ENCODE measurements at regions not wholly inside any gene's neighbourhood (a gene's known extent, or its start where the extent isn't known, plus 50 kb on each side); places are given as distances from the start of the nearest gene placed in this dataset.
"Not testable (repeated sequence)": the region's sequence is repeated elsewhere in the genome, so short reads cannot be mapped to it uniquely, and the experiment has no call there.

- H3K36me3 ChIP-seq (ENCODE audit: low read depth) = no peaks in the 10 kb centered on the region
- H3K9me2 ChIP-seq (ENCODE audit: insufficient read depth) = no peaks in the 10 kb centered on the region
- no peaks in the 10 kb centered on the region for H3K9me3 ChIP-seq (ENCODE audit: insufficient read depth, low read depth)
- peaks cover 68% of the 10 kb centered on the region for H3K27me3 ChIP-seq (ENCODE audit: insufficient read depth, low read depth)
- DNase-seq = no peak
- H3K27ac ChIP-seq = no peak overlapping the region
- H3K4me3 ChIP-seq = no peak overlapping the region
- BruUV-seq (replicated peaks) = no TSS peak
- TF ChIP-seq EZH2 (IDR thresholded peaks at IDR 0.05; ENCODE audit: low read depth) (no peak), CTCF (conservative IDR thresholded peaks at IDR 0.05) (no peak)
- H3K79me2 ChIP-seq (ENCODE audit: low read depth) = no peaks in the 10 kb centered on the region
- H3K4me1 ChIP-seq (replicated peaks; ENCODE audit: insufficient read depth) = no peaks in the 10 kb centered on the region
- H3F3A ChIP-seq (ENCODE audit: insufficient read depth, low read depth) = no peaks in the 10 kb centered on the region
- H2AFZ ChIP-seq = no peak overlapping the region
- ChIA-PET POLR2A (ENCODE audit: unreplicated experiment) (no interaction called here), CTCF (interaction anchor here (0.6 kb wide), 1 partner anchor 959 kb away, joined by 3 read pairs; no protein-coding TSS in a partner anchor)
- no peaks in the 10 kb centered on the region for H4K20me1 ChIP-seq (ENCODE audit: insufficient read depth)
- no peak overlapping the region for H3K4me2 ChIP-seq
- intact Hi-C loops (cut with micrococcal nuclease; ENCODE audit: unreplicated experiment) = no loop called here
These were observed 70.0 kb downstream of the KCTD15 start for GRCh38 chr19:33866696-33867095.

DNA sequence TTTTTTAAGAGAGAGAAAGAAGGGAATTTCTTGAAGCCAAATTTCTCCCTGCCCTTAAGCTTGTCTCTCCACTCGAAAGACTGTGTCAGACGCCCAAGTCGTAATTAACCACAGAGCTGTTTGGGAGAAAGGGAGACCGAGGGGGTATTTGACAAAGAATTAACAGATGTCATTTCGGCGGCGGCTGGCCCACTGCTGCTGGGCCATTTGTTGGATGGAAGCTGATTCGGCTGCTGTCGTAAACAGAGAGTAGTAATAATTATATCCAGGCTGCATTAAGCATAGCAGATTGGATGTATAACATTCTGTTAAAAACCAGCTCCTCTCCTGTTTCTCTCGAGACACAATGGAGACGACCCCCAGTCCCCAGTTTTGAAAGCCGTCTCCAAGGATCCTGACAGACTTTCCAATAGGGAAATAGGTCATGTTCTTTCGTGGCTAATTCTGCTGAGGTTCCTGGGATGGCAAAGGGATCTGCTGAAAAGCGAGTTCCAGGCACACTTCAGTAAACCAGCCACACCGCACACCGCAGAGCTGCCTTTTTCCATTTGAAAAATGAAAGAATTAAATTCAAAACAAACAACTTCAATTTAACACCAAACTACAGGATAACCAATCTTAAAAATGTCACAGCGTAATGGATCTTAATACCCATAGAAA, 71.5 kb downstream of the KCTD15 start:
- H3K27me3 ChIP-seq (ENCODE audit: insufficient read depth, low read depth) = peaks cover 64% of the 10 kb centered on the region

GRCh38 chr19:33868788-33869412, 72.2 kb downstream of the KCTD15 start:
- Histone ChIP-seq H3K9me3 (ENCODE audit: insufficient read depth, low read depth) (no peaks in the 10 kb centered on the region), H3K4me3 (no peak overlapping the region), H4K20me1 (ENCODE audit: insufficient read depth) (no peaks in the 10 kb centered on the region), H3K36me3 (ENCODE audit: low read depth) (no peaks in the 10 kb centered on the region), H3K27me3 (ENCODE audit: insufficient read depth, low read depth) (peaks cover 61% of the 10 kb centered on the region), H3K27ac (no peak overlapping the region), H3F3A (ENCODE audit: insufficient read depth, low read depth) (no peaks in the 10 kb centered on the region), H3K4me2 (no peak overlapping the region), H2AFZ (no peak overlapping the region), H3K9me2 (ENCODE audit: insufficient read depth) (no peaks in the 10 kb centered on the region), H3K4me1 (replicated peaks; ENCODE audit: insufficient read depth) (no peaks in the 10 kb centered on the region), H3K79me2 (ENCODE audit: low read depth) (no peaks in the 10 kb centered on the region)
- intact Hi-C loops (cut with micrococcal nuclease; ENCODE audit: unreplicated experiment) = no loop called here
- ChIA-PET POLR2A (ENCODE audit: unreplicated experiment) (no interaction called here), CTCF (no interaction called here)
- TF ChIP-seq CTCF (conservative IDR thresholded peaks at IDR 0.05) (no peak), EZH2 (IDR thresholded peaks at IDR 0.05; ENCODE audit: low read depth) (no peak)
- BruUV-seq (replicated peaks) = no TSS peak
- DNase-seq = no peak

More for the DNA sequence above, 71.5 kb downstream of the KCTD15 start:
- Histone ChIP-seq H3K4me3 (no peak overlapping the region), H4K20me1 (ENCODE audit: insufficient read depth) (no peaks in the 10 kb centered on the region), H3F3A (ENCODE audit: insufficient read depth, low read depth) (no peaks in the 10 kb centered on the region), H3K4me2 (no peak overlapping the region), H3K27ac (no peak overlapping the region), H3K36me3 (ENCODE audit: low read depth) (no peaks in the 10 kb centered on the region), H3K9me3 (ENCODE audit: insufficient read depth, low read depth) (no peaks in the 10 kb centered on the region), H3K9me2 (ENCODE audit: insufficient read depth) (no peaks in the 10 kb centered on the region), H3K79me2 (ENCODE audit: low read depth) (no peaks in the 10 kb centered on the region), H2AFZ (no peak overlapping the region), H3K4me1 (replicated peaks; ENCODE audit: insufficient read depth) (no peaks in the 10 kb centered on the region)
- CTCF ChIA-PET = no interaction called here
- TF ChIP-seq CTCF (conservative IDR thresholded peaks at IDR 0.05) = no peak
- TF ChIP-seq EZH2 (IDR thresholded peaks at IDR 0.05; ENCODE audit: low read depth) = no peak
- POLR2A ChIA-PET (ENCODE audit: unreplicated experiment) = no interaction called here
- BruUV-seq (replicated peaks) = no TSS peak
- no peak for DNase-seq
- intact Hi-C loops (cut with micrococcal nuclease; ENCODE audit: unreplicated experiment) = no loop called here

DNA sequence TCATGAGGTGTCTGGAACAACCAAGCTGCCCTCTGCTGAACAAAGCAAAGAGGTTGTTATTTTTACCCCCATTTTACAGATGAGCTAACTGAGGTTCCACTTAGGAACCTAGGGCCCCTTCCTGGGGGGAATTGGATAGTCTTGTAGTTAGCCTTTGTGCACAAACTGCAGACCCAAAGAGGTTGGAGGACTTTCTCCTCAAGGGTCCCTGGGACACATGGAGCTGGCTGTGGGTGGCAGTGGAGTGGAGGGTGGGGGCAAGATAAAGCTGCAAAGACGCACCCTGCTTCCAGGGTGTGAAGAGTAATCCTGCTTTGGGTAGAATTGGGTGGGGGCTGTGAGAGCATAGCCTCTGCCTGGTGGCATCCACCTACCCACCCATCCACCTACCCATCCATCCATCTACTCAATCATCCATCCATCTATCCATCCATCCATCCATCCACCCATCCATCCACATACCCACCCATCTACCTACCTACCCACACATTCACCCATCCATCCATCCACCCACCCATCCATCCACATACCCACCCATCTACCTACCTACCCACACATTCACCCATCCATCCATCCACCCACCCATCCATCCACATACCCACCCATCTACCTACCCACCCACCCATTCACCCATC, 73.7 kb downstream of the KCTD15 start:
- DNase-seq; H3K9me3 ChIP-seq (ENCODE audit: insufficient read depth, low read depth); intact Hi-C loops (cut with micrococcal nuclease; ENCODE audit: unreplicated experiment); H3K36me3 ChIP-seq (ENCODE audit: low read depth); H3K4me3 ChIP-seq; H3F3A ChIP-seq (ENCODE audit: insufficient read depth, low read depth); H4K20me1 ChIP-seq (ENCODE audit: insufficient read depth); H3K27ac ChIP-seq; H2AFZ ChIP-seq; CTCF ChIA-PET; H3K9me2 ChIP-seq (ENCODE audit: insufficient read depth); H3K79me2 ChIP-seq (ENCODE audit: low read depth); H3K4me1 ChIP-seq (replicated peaks; ENCODE audit: insufficient read depth); POLR2A ChIA-PET (ENCODE audit: unreplicated experiment); BruUV-seq (replicated peaks); H3K4me2 ChIP-seq: not testable (repeated sequence)
- peaks cover 61% of the 10 kb centered on the region for H3K27me3 ChIP-seq (ENCODE audit: insufficient read depth, low read depth)
